GM19025 (cell line): ENCODE measurements at regions not wholly inside any gene's neighbourhood (a gene's known extent, or its start where the extent isn't known, plus 50 kb on each side); places are given as distances from the start of the nearest gene placed in this dataset.

ENCODE experiments used
- ATAC-seq: cut with Tn5 transposase; IDR thresholded peaks from one replicate; pipeline ENCODE4 v1.9.1; 2021; ENCODE audit warnings: mild to moderate bottlenecking, low read depth, moderate library complexity; ENCODE audit not compliant: unreplicated experiment

DNA sequence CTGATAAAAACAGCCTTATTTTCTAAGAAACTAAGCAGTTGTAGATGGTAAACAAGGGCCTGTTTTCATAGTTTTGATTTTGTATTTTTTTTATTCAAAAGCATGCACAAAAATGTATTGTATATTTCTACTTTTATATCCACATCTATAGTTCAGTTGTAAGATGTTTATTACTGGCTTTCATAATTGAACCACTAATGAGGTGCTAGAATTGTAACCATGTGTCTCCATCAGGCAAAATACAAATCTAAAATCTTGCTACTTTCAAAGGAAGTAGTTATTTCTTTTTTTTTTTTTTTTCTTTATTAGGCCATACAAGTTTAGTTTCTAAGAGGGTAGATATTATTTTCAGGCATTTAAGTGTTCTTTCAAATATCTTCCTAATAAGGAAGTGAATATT is 1755.0 kb downstream of the MAT2B start:
- ATAC-seq: no peak

DNA sequence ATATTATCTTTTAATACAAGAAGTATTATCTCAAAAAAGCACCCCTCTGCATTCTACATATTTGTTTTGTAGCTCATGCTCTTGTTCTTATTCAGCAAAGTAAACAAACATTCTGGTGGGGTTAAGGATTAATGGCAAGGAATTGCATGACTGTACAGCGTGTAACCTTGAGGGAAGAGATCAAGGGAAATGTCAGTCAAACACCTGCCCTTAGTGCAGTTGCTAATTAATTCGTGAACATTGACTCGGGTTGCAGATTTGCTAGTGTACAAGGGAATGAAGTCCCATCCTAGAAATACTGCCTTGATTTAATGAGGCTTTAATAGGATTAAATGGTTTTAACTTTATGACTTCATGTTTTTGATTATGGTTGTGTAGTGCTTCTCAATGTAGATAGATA is 1758.1 kb downstream of the MAT2B start:
- no peak for ATAC-seq

DNA sequence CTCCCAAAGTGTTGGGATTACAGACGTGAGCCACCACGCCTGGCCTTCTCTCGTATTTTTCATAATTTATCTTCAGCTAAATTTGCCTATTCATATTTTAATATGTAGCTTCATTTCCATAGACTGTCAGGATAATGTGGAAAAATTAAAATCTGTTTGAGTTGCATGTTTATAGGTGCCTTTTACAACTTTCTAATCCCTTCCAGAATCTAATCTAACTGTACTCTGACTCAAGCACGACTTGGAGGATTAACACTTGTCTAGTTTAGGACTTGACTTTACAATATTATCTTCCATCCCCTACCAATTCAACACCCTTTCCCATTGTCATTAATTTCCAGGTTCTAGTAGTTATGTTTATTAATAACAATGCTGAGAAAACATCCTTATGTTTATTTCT is 1761.5 kb downstream of the MAT2B start:
- ATAC-seq: no peak

DNA sequence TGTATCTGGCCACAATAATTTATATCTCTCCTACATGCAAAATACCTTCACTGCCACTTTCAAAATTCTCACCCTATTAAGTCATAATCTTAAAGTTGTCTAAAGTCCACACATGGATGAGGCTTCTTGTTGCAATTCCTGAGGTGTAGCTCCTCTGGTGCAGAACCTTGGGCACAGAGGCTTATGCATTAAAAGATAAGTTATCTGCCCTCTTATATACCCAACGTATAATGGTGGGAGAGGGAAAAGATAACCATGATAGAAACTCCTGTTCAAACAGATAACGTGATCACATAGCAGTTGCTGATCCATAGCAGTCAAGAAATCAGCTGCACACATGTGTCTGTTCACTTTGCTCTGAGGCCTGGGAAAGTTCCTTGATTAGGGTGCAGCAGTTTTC is 1767.0 kb downstream of the MAT2B start:
- no peak for ATAC-seq

DNA sequence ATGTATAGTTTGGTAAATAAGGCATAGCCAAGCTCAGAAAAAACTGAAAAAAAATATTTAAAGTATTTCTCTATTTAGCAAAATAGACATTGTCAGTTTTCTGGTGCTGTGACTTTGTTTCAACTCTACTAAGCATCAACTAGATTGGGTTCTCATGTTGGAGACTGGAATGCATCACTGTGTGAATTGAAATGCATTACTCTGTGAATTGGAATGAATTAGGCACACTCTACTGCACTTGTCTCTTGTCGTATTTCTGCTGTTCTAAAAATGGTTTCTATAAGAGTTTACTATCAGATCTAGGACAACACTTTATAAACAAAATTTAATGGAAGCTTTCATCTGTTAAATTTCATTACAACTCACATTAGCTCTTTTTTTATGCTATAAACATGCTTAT is 1772.2 kb downstream of the MAT2B start:
- no peak for ATAC-seq

DNA sequence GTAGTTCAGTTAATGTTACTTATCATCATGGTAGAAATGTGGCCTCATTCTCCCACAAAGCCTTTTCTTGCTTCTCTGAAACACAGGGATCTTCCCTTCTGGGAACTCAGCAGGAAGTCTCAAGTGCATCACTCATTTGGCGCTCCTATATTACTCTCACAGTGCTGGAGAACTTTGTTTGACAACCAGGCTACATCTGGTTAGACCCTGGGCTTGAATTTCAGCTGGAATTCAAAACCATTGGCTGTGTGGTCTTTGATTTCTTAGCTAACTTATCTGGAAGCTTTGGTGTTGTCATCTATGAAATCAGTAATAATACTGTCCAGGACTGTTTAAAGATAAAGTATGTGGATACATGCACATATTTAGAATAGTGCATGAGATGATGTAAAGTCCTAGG is 1777.1 kb downstream of the MAT2B start:
- ATAC-seq: no peak

DNA sequence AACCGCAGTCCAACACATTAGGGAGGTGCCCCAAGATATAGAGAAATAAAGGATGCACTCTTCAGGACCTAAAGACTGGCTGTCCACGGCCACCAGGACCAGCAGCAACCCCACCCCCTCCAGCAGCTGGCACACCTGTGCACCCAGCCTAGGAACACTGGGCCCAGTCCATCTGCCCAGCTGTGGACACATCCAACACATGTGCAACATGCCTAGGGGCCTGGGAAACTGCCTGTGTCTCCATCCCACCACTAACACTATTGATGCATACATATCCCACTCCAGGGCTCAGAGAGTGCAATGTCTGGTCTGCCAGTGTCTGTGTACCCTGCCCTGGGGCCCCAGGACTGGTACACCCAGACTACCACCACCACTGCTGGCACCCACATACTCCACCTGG is 1781.3 kb downstream of the MAT2B start:
- ATAC-seq: no peak

DNA sequence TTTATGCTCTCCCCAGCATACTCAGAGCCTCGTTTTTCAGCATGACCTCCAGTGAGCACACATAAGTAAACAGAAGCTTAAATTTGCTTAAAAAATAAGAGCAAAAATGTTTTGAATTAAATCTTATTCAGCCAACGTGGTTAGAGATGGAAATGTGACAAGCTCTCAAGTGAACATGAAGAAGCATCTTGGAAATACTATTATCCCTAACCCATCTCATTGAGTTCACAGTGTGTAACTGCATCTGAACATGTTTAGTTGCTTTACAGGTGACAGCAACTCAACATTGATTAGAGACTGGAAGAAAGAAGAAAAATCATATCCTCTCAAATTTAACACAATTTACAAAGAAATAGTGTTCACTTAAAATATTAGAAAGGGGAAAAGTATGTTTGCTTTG is 1785.1 kb downstream of the MAT2B start:
- no peak for ATAC-seq

DNA sequence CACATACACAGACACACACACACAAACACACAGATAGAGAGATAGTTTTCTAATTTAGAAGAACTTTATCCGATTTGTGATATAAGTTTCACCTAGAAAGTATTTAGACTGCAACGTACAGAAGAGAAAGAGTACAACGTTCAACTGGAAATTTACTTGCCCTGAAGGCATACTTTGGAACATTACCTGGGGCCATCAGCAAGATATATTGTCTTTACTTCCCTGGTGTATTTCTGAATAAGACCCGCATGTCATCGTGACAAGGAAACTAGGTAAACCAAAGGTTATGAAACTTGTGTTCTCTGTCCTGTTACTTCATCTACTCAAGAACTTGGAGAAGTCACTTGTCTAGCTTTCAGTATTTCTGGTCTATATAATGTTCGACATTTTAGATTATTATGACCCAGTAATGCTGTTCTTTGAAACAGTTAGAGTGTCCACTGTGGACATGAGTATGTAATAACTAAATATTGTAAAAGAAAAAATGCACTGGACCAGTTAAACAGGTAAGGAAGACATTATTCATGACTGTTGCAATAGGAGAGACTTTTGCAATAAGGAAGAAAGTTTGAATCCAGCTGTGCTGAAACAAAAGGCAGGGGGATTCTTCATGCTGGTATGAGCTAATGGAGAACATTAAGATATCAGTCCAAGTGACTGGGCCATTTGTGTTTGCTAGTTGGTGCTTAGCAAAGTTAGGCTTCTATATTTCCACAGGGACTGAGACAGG is 1791.1 kb downstream of the MAT2B start:
- no peak for ATAC-seq

DNA sequence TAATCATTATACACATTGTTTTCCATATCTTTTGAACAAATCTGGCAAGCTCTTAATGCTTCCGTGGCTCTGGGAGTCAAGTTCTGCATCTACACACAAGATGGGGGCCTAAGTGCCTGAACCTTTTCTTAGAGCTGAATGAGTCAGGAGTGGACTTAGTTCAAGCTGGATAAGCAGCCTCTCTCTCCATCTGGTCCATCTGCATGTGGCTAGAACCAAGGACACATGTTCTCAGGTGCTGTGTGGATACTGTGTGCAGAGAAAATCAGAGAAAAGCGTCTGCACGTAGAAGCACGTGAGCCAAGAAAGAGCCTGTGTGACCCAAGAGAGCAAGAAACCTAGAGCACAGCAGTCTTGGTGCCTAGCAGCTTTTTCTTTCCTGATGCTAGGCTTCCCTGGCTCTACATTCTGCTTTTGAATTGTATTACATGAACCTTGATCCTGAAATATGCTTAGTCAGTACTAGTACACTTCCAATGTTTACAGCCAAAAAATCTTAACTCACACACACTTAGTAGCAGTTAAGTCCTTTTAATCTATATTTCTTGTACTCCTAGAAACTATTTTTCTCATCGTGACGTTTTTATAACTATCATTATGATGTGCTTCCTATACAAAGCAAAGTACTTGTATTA is 1798.9 kb downstream of the MAT2B start:
- ATAC-seq: no peak

DNA sequence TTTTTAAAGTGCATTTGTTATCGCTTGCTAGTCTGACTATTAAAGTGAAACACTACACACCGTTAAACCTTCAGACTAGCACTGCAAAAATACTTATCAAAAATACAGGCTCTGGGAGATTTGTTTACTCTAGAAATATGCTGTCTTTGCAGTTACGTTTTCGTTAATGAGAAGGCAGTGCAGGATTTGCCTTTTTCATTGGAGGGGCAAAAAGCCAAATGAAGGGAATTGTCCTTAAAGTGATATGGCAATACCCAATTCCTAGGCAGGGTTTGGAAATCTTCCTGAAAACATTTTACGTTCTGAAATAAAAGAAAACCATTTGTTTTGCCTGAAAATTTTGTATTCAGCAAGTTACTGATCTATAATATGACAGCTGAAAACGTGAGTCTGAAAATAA is 1800.2 kb downstream of the MAT2B start:
- ATAC-seq: no peak

DNA sequence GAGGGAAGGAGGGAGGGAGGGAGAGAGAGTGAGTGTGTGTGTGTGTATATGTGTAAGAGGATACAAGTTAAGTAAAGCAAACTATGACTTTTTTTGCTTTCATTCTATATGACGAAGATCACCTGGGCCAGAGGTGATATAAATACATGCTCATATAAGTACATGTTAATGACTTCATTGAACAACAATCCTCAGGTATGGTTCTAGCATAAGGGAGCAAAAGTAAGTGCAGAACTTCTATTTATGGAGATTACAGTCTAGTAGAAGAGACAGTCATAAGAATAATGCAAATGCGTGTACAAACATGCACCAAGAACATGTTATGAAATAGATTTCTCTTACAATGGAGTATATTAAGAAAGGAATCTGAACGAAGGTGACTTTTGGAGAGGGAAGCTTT is 1804.0 kb downstream of the MAT2B start:
- ATAC-seq: no peak

DNA sequence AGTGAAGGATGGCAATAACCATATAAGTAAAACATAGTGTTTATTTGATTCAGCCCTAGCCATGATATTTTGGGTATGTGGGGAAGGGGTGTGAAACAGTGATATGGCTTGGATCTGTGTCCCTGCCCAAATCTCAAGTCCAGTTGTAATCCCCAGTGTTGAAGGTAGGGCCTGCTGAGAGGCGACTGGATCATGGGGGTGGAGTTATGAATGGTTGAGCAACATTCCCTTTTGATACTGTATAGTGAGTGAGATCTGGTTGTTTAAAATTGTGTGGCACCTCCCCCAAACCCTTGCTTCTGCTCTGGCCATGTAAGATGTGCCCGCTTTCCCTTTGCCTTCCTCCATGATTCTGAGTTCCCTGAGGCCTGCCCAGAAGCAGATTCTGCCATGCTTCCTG is 1804.6 kb downstream of the MAT2B start:
- ATAC-seq: no peak

DNA sequence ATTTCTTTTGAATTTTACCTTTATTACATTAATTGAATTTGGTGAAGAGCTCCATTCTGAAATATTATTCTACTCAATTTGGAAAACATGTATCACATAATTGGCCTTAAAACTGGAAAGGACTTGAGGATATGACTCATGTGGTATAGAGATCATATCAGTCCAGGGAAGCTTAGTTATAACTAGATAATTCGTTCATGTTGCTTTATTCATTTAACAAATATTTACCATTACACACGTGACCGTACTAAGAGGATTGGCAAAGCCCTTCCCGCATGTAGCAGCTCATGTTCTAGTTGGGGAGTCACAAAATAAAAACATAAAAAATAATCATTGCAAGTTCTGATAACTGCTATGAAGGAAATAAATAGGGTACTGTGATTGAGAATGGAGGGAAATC is 1816.5 kb downstream of the MAT2B start:
- no peak for ATAC-seq

DNA sequence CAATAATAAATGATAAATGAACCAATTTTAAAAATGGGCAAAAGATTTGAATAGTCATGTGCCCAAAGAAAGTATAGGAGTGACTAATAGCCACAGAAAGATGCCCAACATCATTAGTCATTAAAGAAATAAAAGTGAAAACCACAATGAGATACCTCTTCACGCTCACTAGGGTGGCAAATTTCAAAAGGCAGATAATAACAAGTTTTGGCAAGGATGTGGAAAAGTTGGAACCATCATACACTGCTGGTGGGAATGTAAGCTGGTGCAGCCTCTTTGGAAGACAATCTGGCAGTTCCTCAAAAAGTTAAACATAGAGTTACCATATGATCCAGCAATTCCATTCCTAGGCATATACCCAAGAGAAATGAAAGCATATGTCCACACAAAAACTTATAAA is 1819.8 kb downstream of the MAT2B start:
- no peak for ATAC-seq

DNA sequence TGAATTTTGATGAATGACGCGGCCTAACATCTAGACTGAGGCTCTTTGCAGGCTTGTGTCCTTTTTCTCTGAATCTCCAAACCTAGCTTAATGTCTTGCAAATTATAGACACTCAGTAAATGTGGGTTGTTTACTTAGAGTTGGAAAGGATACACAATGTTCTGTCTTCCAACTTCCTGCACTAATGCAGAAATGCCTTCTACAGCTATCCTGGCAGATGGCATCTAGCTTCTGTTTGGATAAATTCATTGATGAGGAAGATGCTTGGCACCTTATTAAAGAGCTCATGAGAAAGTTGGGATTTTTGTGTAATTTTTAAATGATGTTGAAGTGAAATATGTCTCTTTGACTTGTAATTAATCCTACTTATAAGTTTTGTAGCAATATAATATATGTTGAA is 1822.2 kb downstream of the MAT2B start:
- no peak for ATAC-seq

DNA sequence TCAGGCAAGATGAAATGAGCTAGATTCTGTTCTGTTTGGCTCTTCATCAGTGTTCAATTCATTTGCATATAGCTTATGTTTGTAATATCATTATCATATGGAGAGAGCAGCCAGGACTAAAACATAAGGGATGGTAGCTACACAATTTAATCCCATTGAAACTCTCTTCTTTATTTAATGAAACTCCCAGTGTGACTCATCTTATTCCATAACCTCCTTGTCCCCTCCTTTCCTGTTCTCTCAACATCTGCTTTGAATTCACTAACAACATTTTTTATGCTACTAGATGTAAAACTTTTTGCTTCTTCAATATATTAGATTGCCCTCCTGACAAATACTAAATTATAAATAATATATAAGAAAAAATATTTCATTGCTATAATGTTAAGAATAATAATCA is 1823.4 kb downstream of the MAT2B start:
- ATAC-seq: no peak

DNA sequence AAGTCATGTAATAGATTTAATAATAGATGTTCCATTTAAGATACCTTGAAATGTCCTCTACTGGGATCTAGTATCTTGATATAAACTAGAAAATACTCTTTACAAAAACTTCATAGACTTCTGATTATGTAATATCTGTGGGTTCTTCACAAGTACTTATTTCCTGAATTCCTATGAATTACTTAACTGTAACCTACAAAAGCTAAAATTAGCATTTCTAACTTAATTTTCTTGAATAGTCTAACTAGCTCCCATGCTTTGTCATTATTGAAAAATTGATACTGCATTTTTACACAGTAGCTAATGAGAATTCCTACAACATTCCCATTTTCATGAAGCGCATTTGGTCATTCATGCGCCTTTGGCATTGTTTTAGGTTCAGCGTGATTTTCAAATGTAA is 1828.2 kb downstream of the MAT2B start:
- ATAC-seq: no peak

DNA sequence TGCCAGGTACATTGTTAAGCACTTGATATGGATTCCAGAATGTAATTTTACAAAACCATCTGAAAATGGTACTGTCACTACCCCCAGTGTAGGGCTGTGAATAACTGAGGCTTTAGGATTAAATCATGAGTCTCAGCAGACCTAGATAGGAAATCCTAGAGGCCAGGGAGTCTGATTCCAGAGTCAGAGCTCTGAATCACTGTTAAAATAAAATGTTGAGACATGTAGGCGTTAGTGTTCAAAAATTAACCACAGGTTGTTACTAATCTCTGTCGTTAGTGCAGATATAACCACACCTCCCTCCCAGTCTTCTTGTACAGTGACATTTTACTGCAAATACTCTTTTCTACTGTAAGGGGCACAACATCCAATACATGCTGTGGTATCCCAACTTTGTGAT is 1828.8 kb downstream of the MAT2B start:
- ATAC-seq: no peak

DNA sequence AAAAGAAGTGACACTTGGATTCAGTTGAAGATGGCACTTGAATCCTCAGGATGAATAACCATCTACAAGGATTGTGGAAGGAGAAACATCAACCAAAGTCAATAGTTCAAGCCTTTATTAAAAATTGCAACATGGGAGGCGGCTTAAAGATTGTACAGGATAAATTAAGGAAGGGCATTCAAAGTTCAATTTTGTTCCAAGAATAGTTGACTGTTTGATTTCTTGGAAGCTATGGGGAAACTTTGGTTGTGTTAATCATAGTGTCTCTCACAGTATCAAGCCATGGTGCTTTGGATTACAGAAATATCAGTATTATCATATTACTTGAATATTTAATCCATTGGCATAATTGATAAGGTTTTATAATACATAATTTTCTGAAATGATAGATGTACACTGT is 1844.3 kb downstream of the MAT2B start:
- ATAC-seq: no peak

DNA sequence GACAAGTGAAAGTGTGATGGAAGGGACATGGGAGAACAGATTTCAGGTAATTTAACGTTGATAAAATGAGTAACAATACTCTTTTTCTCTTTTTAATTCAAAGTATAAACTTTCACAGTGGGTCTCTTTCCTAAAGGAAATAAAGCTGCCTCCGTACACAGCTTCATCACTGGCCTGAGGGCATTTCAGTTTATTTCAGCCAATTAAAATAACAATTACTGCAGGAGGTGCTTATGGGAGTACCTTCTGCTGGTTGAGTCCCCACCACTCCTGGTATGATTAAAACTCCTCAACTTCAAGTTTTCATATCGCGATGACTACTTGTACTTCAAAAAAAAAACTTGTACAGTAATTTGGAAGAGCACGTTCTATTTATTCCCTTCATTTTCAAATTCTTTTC is 1845.9 kb downstream of the MAT2B start:
- ATAC-seq: no peak

DNA sequence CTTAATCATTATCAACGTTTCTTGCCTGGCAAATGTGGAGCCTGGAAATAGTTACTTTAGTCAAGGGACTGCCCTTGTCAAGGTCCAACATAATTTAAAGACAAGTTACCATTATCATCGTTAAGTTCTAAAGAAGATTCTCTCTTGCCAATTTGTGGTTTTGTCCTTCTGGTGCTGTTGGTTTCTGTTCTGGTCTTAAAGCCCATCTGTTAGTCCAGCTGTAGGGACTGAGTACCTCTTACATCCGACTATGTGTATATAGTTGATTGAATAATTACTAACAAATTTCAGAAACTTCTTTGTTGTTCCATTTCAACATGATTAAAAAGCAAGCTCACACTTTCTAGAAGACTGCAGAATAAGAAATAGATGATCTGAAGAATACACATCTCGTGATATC is 1854.9 kb downstream of the MAT2B start:
- ATAC-seq: no peak
